ENCODE measurements at regions not wholly inside any gene's neighbourhood (a gene's known extent, or its start where the extent isn't known, plus 50 kb on each side); places are given as distances from the start of the nearest gene placed in this dataset.

DNA sequence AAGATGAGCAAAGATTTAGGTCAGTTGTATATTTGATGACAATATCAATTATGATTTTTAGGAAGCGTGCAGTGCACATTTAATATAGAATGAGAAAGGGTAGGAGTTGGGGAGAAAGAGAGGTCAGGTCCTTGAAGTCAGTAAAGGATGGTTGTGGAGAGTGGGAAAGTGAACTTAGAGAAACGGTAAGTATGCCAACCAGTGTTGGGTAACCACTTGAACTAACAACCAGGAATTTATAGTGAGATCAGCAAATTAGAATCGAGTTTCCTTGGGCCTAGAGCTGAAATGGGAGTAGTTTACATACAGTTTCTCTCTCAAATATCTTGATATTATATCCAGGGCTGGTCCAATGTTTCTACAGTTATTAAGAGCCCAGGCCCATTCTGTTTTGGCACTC lies 188.5 kb upstream of the RBMS3 start:
- H3K27ac ChIP-seq: no peak overlapping the region
- no peaks in the 10 kb centered on the region for H3K4me1 ChIP-seq
- no peaks in the 10 kb centered on the region for H3K27me3 ChIP-seq (ENCODE audit: low read depth)
- TF ChIP-seq, protein P1, sequence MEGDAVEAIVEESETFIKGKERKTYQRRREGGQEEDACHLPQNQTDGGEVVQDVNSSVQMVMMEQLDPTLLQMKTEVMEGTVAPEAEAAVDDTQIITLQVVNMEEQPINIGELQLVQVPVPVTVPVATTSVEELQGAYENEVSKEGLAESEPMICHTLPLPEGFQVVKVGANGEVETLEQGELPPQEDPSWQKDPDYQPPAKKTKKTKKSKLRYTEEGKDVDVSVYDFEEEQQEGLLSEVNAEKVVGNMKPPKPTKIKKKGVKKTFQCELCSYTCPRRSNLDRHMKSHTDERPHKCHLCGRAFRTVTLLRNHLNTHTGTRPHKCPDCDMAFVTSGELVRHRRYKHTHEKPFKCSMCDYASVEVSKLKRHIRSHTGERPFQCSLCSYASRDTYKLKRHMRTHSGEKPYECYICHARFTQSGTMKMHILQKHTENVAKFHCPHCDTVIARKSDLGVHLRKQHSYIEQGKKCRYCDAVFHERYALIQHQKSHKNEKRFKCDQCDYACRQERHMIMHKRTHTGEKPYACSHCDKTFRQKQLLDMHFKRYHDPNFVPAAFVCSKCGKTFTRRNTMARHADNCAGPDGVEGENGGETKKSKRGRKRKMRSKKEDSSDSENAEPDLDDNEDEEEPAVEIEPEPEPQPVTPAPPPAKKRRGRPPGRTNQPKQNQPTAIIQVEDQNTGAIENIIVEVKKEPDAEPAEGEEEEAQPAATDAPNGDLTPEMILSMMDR (IDR thresholded peaks at IDR 0.05): no peak
- ATAC-seq: peak; percentile 74 to 77
- DNase-seq: no peak
- intact Hi-C loops (cut with DNase I): no loop called here
- no peak overlapping the region for H3K4me3 ChIP-seq
- H3K9me3 ChIP-seq: peaks cover 7% of the 10 kb centered on the region
- no peaks in the 10 kb centered on the region for H3K36me3 ChIP-seq

DNA sequence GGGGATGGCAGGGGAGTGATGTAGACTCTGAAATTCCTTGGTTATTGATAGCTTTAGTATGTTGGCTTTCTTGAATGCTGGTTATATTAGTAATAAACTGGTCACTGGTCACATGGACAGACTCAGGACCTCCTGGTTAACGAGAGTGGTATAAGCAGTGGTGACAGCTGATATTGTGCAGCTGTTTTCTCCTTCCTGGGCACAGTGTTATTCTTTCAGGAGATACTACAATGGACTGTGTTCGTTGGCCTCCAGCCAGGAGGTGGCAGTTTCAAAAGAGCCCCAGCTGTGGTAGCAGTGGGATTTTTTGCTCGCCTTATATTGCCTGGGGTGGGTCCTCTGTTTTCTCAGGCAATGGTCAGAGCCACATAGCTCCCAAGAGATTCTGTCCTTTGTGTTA lies 181.6 kb upstream of the RBMS3 start:
- no peaks in the 10 kb centered on the region for H3K4me1 ChIP-seq
- H3K27ac ChIP-seq: no peak overlapping the region
- H3K4me3 ChIP-seq: no peak overlapping the region
- DNase-seq (no peak), ATAC-seq (no peak)
- TF ChIP-seq, protein P1 (IDR thresholded peaks at IDR 0.05): no peak
- no peaks in the 10 kb centered on the region for H3K36me3 ChIP-seq
- intact Hi-C loops (cut with DNase I): no loop called here
- H3K9me3 ChIP-seq: peaks cover 8% of the 10 kb centered on the region
- no peaks in the 10 kb centered on the region for H3K27me3 ChIP-seq (ENCODE audit: low read depth)

DNA sequence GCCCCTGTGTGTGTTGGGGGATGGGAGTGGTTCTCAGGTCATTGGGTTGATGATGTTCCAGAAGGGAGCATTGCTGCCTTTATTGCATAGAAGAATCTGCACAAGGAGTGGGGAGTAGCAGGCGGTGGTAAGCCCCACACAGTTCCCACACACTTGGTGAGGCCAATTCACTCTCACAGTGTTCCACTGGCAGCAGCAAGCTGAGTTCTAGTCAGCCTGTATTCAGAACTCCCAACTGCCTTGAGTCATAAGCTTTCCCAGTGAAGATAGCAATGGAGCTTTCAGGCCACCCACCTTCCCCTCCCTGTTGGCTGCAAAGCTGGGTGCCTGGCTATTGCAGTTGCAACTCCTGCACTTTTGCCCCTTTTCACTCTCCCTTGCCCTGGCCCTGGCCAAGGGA lies 181.1 kb upstream of the RBMS3 start:
- intact Hi-C loops (cut with DNase I): no loop called here
- TF ChIP-seq, protein P1 (IDR thresholded peaks at IDR 0.05): no peak
- ATAC-seq: peak in 1 of 2 donors; percentile 27

DNA sequence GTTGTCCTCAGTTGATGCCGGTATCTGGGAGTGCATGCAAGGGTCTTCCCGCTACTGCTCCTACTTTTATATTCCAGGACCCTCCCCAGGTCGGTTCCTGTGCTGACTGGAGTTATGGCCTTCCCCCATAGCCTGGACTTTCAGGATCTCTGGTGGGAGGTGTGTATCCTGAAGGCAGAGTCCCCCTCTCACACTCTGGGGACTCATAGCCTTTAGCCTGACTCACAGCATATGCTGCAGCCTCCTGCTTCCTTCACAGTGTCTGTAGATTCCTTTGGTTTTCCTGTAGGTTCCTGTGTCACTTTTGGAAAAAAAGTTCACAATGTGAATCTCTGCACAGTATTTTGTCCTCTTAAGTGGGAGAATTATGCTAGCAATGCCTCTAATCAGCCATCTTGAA lies 180.6 kb upstream of the RBMS3 start:
- intact Hi-C loops (cut with DNase I): no loop called here
- H3K27ac ChIP-seq: no peak overlapping the region
- peaks cover 8% of the 10 kb centered on the region for H3K9me3 ChIP-seq
- ATAC-seq (no peak), DNase-seq (no peak)
- TF ChIP-seq, protein P1 (IDR thresholded peaks at IDR 0.05): no peak
- no peak overlapping the region for H3K4me3 ChIP-seq
- H3K36me3 ChIP-seq: no peaks in the 10 kb centered on the region
- no peaks in the 10 kb centered on the region for H3K4me1 ChIP-seq
- H3K27me3 ChIP-seq (ENCODE audit: low read depth): no peaks in the 10 kb centered on the region

More for the DNA sequence above, 181.1 kb upstream of the RBMS3 start:
- H3K36me3 ChIP-seq: no peaks in the 10 kb centered on the region
- no peaks in the 10 kb centered on the region for H3K27me3 ChIP-seq (ENCODE audit: low read depth)
- no peaks in the 10 kb centered on the region for H3K4me1 ChIP-seq
- H3K9me3 ChIP-seq: peaks cover 8% of the 10 kb centered on the region
- H3K4me3 ChIP-seq: no peak overlapping the region
- DNase-seq: no peak
- H3K27ac ChIP-seq: no peak overlapping the region

DNA sequence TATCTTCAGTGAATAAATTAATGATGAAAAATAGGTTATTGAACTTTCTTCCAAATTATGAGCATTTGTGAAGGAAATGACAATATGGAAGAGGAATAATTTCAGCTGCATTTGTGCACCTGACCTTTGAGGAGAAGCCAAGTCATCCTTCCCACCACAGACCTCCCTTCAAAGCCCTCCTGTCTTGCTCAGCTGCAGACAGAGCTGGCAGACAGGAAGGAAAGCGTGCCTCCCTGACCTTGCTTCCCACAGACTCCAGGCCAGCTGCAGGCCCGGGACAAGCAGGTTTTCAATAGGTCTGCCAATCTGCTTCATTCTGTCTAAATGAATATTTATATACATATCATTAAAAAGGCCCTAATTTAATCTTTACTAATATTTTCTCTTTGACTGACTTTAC lies 152.9 kb upstream of the RBMS3 start:
- H3K4me3 ChIP-seq: no peak overlapping the region
- DNase-seq (no peak), ATAC-seq (no peak)
- no peaks in the 10 kb centered on the region for H3K9me3 ChIP-seq
- no peak overlapping the region for H3K27ac ChIP-seq
- H3K36me3 ChIP-seq: no peaks in the 10 kb centered on the region
- no peaks in the 10 kb centered on the region for H3K27me3 ChIP-seq (ENCODE audit: low read depth)
- no peaks in the 10 kb centered on the region for H3K4me1 ChIP-seq
- TF ChIP-seq, protein P1 (IDR thresholded peaks at IDR 0.05): no peak
- intact Hi-C loops (cut with DNase I): no loop called here

DNA sequence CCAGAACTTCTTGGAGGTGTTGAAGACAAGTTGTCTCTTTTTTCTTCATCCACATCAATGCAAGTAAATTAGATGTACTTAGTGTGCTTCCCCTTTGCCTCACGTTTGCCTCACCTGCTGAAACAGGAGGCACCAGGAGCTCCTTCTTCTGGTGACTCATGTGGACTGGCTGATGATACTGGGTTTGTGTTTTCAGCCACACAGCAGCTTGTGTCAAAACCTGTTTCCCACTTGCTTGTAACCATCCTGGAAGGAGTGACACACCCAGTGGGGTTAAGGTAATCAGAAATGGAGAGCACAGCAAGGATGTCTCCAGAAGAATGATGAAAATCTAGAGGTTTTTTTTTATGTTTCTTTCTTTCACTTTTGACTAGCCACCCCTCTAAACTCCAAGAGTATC lies 143.3 kb upstream of the RBMS3 start:
- no peaks in the 10 kb centered on the region for H3K36me3 ChIP-seq
- DNase-seq (no peak), ATAC-seq (no peak)
- TF ChIP-seq, protein P1 (IDR thresholded peaks at IDR 0.05): no peak
- intact Hi-C loops (cut with DNase I): no loop called here
- H3K9me3 ChIP-seq: no peaks in the 10 kb centered on the region
- no peak overlapping the region for H3K4me3 ChIP-seq
- H3K27me3 ChIP-seq (ENCODE audit: low read depth): no peaks in the 10 kb centered on the region
- no peak overlapping the region for H3K27ac ChIP-seq
- H3K4me1 ChIP-seq: peaks cover 22% of the 10 kb centered on the region
